A673 (cell line): ENCODE measurements at regions not wholly inside any gene's neighbourhood (a gene's known extent, or its start where the extent isn't known, plus 50 kb on each side); places are given as distances from the start of the nearest gene placed in this dataset.

ENCODE experiments used
- BruUV-seq: library from RNA; stranded (reverse); fragments of 400-500 nt; replicated peaks from 2 replicates; lab custom pipeline; 2021; lab: Mats Ljungman, UMichigan
- CTCF ChIA-PET: fragments of 300-600 bp; sonication (Branson Sonifier 250); formaldehyde crosslinking; loops from one replicate; lab custom pipeline; 2022; ENCODE audit warnings: antibody characterized with exemption; lab: Charles Lee
- POLR2A ChIA-PET: fragments of 300-600 bp; sonication (Branson Sonifier 250); formaldehyde crosslinking; loops from one replicate; lab custom pipeline; 2022; ENCODE audit warnings: antibody characterized with exemption; ENCODE audit not compliant: low non-redundant PET; lab: Charles Lee
- DNase-seq: peaks from one replicate; pipeline ENCODE4 v3.0.0-alpha.2; 2015; ENCODE audit warnings: low spot score
- H3K27ac ChIP-seq: fragments of 200-600 bp; sonication (generic); 2 replicates; pipeline ENCODE4 v1.5.1; 2016; ENCODE audit warnings: mixed run types, low read depth, mild to moderate bottlenecking, mixed read lengths, antibody characterized with exemption, low read length; ENCODE audit not compliant: poor library complexity, severe bottlenecking
- H3K27me3 ChIP-seq: fragments of 200-600 bp; sonication (generic); replicated peaks from 2 replicates; pipeline ENCODE4 v1.6.1; 2017; ENCODE audit warnings: mixed run types, low read depth, mild to moderate bottlenecking, mixed read lengths, antibody characterized with exemption, low read length; ENCODE audit not compliant: insufficient read depth, poor library complexity
- H3K36me3 ChIP-seq: fragments of 200-600 bp; sonication (generic); 2 replicates; pipeline ENCODE4 v1.6.1; 2016; ENCODE audit warnings: mixed run types, mild to moderate bottlenecking, mixed read lengths, antibody characterized with exemption, low read length; ENCODE audit not compliant: insufficient read depth, poor library complexity, severe bottlenecking
- H3K4me1 ChIP-seq: fragments of 200-600 bp; sonication (generic); 2 replicates; pipeline ENCODE4 v1.6.1; 2017; ENCODE audit warnings: mixed run types, mild to moderate bottlenecking, mixed read lengths, antibody characterized with exemption, low read length; ENCODE audit not compliant: insufficient read depth, poor library complexity, severe bottlenecking
- H3K4me3 ChIP-seq: fragments of 200-600 bp; sonication (generic); 2 replicates; pipeline ENCODE4 v1.5.1; 2016; ENCODE audit warnings: low read depth, mixed run types, mild to moderate bottlenecking, mixed read lengths, low read length; ENCODE audit not compliant: poor library complexity, severe bottlenecking
- H3K9me3 ChIP-seq: fragments of 200-600 bp; sonication (generic); 2 replicates; pipeline ENCODE4 v1.6.1; 2016; ENCODE audit warnings: mixed run types, low read depth, mild to moderate bottlenecking, mixed read lengths, antibody characterized with exemption, low read length; ENCODE audit not compliant: poor library complexity, severe bottlenecking
- EZH2 ChIP-seq: fragments of 200-600 bp; sonication (generic); IDR thresholded peaks from 2 replicates; pipeline ENCODE4 v1.6.1; 2017; ENCODE audit warnings: borderline replicate concordance, low read depth, mild to moderate bottlenecking, mixed read lengths, antibody characterized with exemption, low read length; ENCODE audit not compliant: poor library complexity, severe bottlenecking
- intact Hi-C: fragments of 100-400 bp; cut with micrococcal nuclease; formaldehyde crosslinking; loops from one replicate; pipeline ENCODE4 v1.10.0; 2022; ENCODE audit not compliant: unreplicated experiment
- TF ChIP-seq, protein P1 (sequence below): fragments of 300-800, 200-600 bp; sonication (generic); conservative IDR thresholded peaks from 2 replicates; pipeline ENCODE4 v1.5.1; 2017; ENCODE audit warnings: low read depth, mild to moderate bottlenecking, antibody characterized with exemption, low read length, moderate library complexity, mixed read lengths

GRCh38 chr5:63613442-63613841 lies 348.8 kb downstream of the HTR1A start:
- no peaks in the 10 kb centered on the region for H3K36me3 ChIP-seq
- CTCF ChIA-PET, result no interaction called here
- no peak for TF ChIP-seq EZH2
- TF ChIP-seq, protein P1, sequence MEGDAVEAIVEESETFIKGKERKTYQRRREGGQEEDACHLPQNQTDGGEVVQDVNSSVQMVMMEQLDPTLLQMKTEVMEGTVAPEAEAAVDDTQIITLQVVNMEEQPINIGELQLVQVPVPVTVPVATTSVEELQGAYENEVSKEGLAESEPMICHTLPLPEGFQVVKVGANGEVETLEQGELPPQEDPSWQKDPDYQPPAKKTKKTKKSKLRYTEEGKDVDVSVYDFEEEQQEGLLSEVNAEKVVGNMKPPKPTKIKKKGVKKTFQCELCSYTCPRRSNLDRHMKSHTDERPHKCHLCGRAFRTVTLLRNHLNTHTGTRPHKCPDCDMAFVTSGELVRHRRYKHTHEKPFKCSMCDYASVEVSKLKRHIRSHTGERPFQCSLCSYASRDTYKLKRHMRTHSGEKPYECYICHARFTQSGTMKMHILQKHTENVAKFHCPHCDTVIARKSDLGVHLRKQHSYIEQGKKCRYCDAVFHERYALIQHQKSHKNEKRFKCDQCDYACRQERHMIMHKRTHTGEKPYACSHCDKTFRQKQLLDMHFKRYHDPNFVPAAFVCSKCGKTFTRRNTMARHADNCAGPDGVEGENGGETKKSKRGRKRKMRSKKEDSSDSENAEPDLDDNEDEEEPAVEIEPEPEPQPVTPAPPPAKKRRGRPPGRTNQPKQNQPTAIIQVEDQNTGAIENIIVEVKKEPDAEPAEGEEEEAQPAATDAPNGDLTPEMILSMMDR, result no peak
- H3K4me1 ChIP-seq, result no peaks in the 10 kb centered on the region
- DNase-seq, result no peak
- peaks cover 13% of the 10 kb centered on the region for H3K9me3 ChIP-seq
- H3K4me3 ChIP-seq, result no peak overlapping the region
- no peak overlapping the region for H3K27ac ChIP-seq
- POLR2A ChIA-PET, result no interaction called here
- H3K27me3 ChIP-seq, result no peaks in the 10 kb centered on the region
- intact Hi-C loops, result no loop called here
- BruUV-seq, result no TSS peak

DNA sequence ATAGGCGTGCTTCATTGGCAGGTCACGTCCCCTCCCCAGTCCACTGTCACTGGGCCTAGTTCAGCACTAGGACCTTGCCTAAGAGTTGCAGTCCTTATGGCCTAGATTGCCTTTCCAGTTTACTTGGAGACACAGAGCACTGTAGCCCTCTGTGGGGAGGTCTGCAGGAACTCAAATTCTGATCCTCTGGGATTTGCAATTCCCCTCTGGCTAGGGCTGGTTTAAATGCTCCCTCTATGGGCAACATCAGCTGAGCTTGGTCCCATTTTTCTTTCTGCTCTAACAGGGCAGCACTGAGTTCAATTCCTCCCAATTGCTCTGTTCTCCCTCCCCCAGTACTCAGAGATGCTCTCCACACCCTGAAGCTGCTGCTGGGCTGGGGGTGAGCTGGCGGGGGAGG lies 358.2 kb downstream of the HTR1A start:
- H3K4me1 ChIP-seq, result no peaks in the 10 kb centered on the region
- H3K27me3 ChIP-seq, result no peaks in the 10 kb centered on the region
- no peaks in the 10 kb centered on the region for H3K36me3 ChIP-seq
- intact Hi-C loops, result no loop called here
- H3K4me3 ChIP-seq, result no peak overlapping the region
- ChIA-PET CTCF (no interaction called here), POLR2A (no interaction called here)
- peaks cover 4% of the 10 kb centered on the region for H3K9me3 ChIP-seq
- BruUV-seq, result no TSS peak
- DNase-seq, result no peak
- no peak overlapping the region for H3K27ac ChIP-seq
- no peak for TF ChIP-seq EZH2
- TF ChIP-seq, protein P1, result no peak

DNA sequence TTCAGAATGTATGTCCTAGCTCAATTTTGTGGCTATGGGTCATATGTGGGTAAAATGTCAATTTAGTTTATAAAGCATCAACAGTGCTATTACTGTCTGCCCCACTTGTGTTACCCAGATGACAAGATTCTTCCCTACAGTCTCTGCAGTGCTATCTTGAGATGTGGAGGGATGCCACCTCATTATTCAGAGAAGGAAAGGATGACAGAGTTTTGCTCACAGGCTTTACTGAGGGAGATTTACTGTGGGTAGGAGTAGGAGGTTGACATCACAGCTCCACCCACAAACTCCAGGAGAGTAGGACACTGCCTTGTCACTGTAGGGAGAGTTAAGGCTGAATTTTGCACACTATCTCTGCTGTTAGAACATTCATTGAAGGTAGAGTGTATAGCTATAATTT lies 359.3 kb downstream of the HTR1A start:
- DNase-seq, result no peak
- BruUV-seq, result no TSS peak
- Histone ChIP-seq H3K4me3 (no peak overlapping the region), H3K4me1 (no peaks in the 10 kb centered on the region), H3K27ac (no peak overlapping the region), H3K27me3 (no peaks in the 10 kb centered on the region), H3K36me3 (no peaks in the 10 kb centered on the region), H3K9me3 (peaks cover 4% of the 10 kb centered on the region)
- ChIA-PET POLR2A (no interaction called here), CTCF (no interaction called here)
- intact Hi-C loops, result no loop called here
- TF ChIP-seq, protein P1, result no peak

DNA sequence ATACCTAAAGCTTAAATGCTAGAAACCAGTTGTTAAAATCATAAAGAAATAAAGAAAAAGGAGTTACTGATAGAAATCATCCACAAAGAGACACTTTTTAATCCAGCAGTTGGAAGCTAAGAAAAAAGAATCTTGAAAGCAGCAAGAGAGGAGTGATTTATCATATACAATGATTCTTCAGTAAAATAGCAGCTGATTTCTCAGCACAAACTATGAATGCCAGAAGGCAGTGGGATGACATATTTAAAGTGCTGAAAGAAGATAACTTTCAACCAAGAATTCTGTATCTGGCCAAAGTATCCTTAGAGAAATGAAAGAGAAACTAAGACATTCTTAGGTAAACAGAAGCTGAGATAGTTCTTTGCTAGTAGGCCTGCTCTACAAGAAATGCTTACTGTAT lies 366.0 kb downstream of the HTR1A start:
- TF ChIP-seq EZH2, result no peak
- TF ChIP-seq, protein P1, result no peak
- H3K27ac ChIP-seq, result no peak overlapping the region
- H3K4me3 ChIP-seq, result no peak overlapping the region
- peaks cover 9% of the 10 kb centered on the region for H3K9me3 ChIP-seq
- H3K4me1 ChIP-seq, result no peaks in the 10 kb centered on the region
- DNase-seq, result no peak
- no peaks in the 10 kb centered on the region for H3K36me3 ChIP-seq
- CTCF ChIA-PET, result no interaction called here
- intact Hi-C loops, result no loop called here
- H3K27me3 ChIP-seq, result no peaks in the 10 kb centered on the region
- no TSS peak for BruUV-seq
- POLR2A ChIA-PET, result no interaction called here
